IPS-NIHi7 (cell line): ENCODE measurements at regions not wholly inside any gene's neighbourhood (a gene's known extent, or its start where the extent isn't known, plus 50 kb on each side); places are given as distances from the start of the nearest gene placed in this dataset.

Experiments
- DNase-seq: peaks from one replicate; pipeline ENCODE4 v3.0.0; 2012; ENCODE audit warnings: mixed read lengths; ENCODE audit errors: extremely low spot score

DNA sequence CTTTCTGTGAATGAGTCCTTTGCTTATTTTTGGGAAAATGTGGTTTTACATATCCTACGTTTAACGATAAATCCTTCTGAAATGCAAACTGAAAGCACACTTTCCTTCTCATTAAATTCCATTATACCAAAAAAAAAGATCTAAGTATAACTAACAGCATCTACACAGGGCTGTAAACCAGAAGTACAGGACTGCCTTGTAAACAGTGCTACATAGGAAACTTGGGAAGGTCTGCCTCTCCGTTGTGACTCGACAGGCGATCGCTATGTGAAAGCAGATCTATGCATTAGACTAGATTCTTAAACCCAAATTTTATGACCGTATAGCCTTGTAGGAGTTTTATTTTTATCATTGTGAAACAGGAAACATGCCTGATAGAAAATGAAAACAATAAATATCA, 690.5 kb downstream of the ARHGAP15 start:
- DNase-seq = no peak

DNA sequence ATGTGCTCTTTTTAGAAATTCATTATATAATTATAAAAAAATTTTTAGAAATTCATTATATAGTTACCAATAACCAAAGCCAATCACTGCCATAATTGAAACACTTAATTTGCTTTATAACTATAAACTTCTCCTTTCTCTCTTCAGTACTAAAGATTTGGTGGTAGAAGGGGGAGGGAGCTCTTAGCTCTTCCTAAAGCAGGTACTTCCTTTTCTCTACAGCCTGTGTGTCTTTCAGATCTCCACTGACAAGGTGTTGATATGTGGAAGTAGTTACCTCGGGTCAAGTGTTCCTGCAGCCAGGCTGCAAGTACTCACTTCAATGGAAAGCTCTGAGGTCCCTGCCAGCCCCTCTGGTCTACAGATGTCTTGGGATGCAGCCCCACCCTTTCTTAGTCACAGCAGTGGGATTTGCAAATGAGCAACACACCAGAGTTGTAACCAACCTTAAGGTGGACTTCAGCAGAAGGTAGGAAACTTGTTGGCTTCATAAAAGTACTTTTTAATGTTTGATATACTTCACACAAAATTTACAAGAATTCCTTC, 690.0 kb downstream of the ARHGAP15 start:
- DNase-seq = peak; percentile 22
